SK-N-SH treated with all-trans-retinoic acid at 6 μM for 48 hours (cell line): ENCODE measurements at regions not wholly inside any gene's neighbourhood (a gene's known extent, or its start where the extent isn't known, plus 50 kb on each side); places are given as distances from the start of the nearest gene placed in this dataset.

Experiments
- ARNTL ChIP-seq: fragments of 450-650 bp; formaldehyde crosslinking; IDR thresholded peaks from 2 replicates; pipeline ENCODE4 v1.5.0; 2020; ENCODE audit warnings: low read depth, mild to moderate bottlenecking, moderate library complexity, borderline replicate concordance
- CREB5 ChIP-seq: fragments of 250-450 bp; sonication (Bioruptor Pico); IDR thresholded peaks from 2 replicates; pipeline ENCODE4 v1.5.1; 2020; ENCODE audit warnings: low read depth, mild to moderate bottlenecking, moderate library complexity
- CSRNP3 ChIP-seq: fragments of 250-450 bp; sonication (Bioruptor Pico); IDR thresholded peaks from 2 replicates; pipeline ENCODE4 v1.5.1; 2021; ENCODE audit warnings: mild to moderate bottlenecking, moderate library complexity
- GLIS3 ChIP-seq: fragments of 250-450 bp; sonication (Bioruptor Pico); IDR thresholded peaks from 2 replicates; pipeline ENCODE4 v1.5.0; 2020; ENCODE audit warnings: mild to moderate bottlenecking, moderate library complexity
- POU6F1 ChIP-seq: fragments of 250-450 bp; sonication (Bioruptor Pico); IDR thresholded peaks from 2 replicates; pipeline ENCODE4 v1.8.0; 2021; ENCODE audit warnings: low read depth, mild to moderate bottlenecking, moderate library complexity, borderline replicate concordance
- PPARA ChIP-seq: fragments of 250-450 bp; sonication (Bioruptor Pico); IDR thresholded peaks from 2 replicates; pipeline ENCODE4 v1.5.0; 2020; ENCODE audit warnings: mild to moderate bottlenecking, borderline replicate concordance
- RARB ChIP-seq: fragments of 250-450 bp; sonication (Bioruptor Pico); IDR thresholded peaks from 2 replicates; pipeline ENCODE4 v1.8.0; 2021; ENCODE audit warnings: mild to moderate bottlenecking, moderate library complexity
- TCF4 ChIP-seq: fragments of 250-450 bp; sonication (Bioruptor Pico); IDR thresholded peaks from 2 replicates; pipeline ENCODE4 v1.8.0; 2021; ENCODE audit warnings: mild to moderate bottlenecking, moderate library complexity, borderline replicate concordance
- TOX ChIP-seq: fragments of 250-450 bp; sonication (Bioruptor Pico); IDR thresholded peaks from 2 replicates; pipeline ENCODE4 v1.8.0; 2021; ENCODE audit warnings: mild to moderate bottlenecking, moderate library complexity, borderline replicate concordance
- ZFP3 ChIP-seq: fragments of 250-450 bp; sonication (Bioruptor Pico); IDR thresholded peaks from 2 replicates; pipeline ENCODE4 v1.5.0; 2020; ENCODE audit warnings: mild to moderate bottlenecking, moderate library complexity
- ZNF565 ChIP-seq: fragments of 450-650 bp; formaldehyde crosslinking; conservative IDR thresholded peaks from 2 replicates; pipeline ENCODE4 v1.5.0; 2020; ENCODE audit warnings: low read depth, mild to moderate bottlenecking, moderate library complexity
- ZNF70 ChIP-seq: fragments of 450-650 bp; formaldehyde crosslinking; IDR thresholded peaks from 2 replicates; pipeline ENCODE4 v1.5.0; 2020; ENCODE audit warnings: mild to moderate bottlenecking, moderate library complexity
- TF ChIP-seq, protein P1 (sequence below): fragments of 250-450 bp; sonication (Bioruptor Pico); IDR thresholded peaks from 2 replicates; pipeline ENCODE4 v1.8.0; 2020; ENCODE audit warnings: mild to moderate bottlenecking, moderate library complexity, borderline replicate concordance

- TF ChIP-seq, protein P1, sequence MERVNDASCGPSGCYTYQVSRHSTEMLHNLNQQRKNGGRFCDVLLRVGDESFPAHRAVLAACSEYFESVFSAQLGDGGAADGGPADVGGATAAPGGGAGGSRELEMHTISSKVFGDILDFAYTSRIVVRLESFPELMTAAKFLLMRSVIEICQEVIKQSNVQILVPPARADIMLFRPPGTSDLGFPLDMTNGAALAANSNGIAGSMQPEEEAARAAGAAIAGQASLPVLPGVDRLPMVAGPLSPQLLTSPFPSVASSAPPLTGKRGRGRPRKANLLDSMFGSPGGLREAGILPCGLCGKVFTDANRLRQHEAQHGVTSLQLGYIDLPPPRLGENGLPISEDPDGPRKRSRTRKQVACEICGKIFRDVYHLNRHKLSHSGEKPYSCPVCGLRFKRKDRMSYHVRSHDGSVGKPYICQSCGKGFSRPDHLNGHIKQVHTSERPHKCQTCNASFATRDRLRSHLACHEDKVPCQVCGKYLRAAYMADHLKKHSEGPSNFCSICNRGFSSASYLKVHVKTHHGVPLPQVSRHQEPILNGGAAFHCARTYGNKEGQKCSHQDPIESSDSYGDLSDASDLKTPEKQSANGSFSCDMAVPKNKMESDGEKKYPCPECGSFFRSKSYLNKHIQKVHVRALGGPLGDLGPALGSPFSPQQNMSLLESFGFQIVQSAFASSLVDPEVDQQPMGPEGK (CRISPR knock-in tag), result no peak
- no peak for TF ChIP-seq ZFP3 (CRISPR knock-in tag)
- no peak for TF ChIP-seq RARB
- TF ChIP-seq POU6F1, result no peak
- no peak for TF ChIP-seq ARNTL
- TF ChIP-seq CREB5 (CRISPR knock-in tag), result no peak
- no peak for TF ChIP-seq GLIS3 (CRISPR knock-in tag)
- no peak for TF ChIP-seq ZNF70 (CRISPR knock-in tag)
- no peak for TF ChIP-seq PPARA (CRISPR knock-in tag)
- TF ChIP-seq TOX (CRISPR knock-in tag), result no peak
- TF ChIP-seq TCF4, result no peak
- no peak for TF ChIP-seq CSRNP3 (CRISPR knock-in tag)
- TF ChIP-seq ZNF565, result no peak
These were observed 408.0 kb downstream of the TBL1XR1 start for GRCh38 chr3:176789281-176789705.
